ENCODE measurements at regions not wholly inside any gene's neighbourhood (a gene's known extent, or its start where the extent isn't known, plus 50 kb on each side); places are given as distances from the start of the nearest gene placed in this dataset.

GRCh38 chr6:105713474-105714118, 310.7 kb upstream of the PREP start:
- TF ChIP-seq CTCF (IDR thresholded peaks at IDR 0.05; ENCODE audit: low read depth, low read length) (no peak), EZH2phosphoT487 (IDR thresholded peaks at IDR 0.05; ENCODE audit: low read depth) (no peak)
